HepG2 (cell line): ENCODE measurements at regions not wholly inside any gene's neighbourhood (a gene's known extent, or its start where the extent isn't known, plus 50 kb on each side); places are given as distances from the start of the nearest gene placed in this dataset.

Source experiments
- CEBPZ ChIP-seq: IDR thresholded peaks from 2 replicates; pipeline ENCODE4 v1.6.1; 2012; ENCODE audit warnings: low read length, improper control_type of control experiment
- CREB1 ChIP-seq, 2 experiments: fragments of 450-650 bp in 1 of 2; IDR thresholded peaks; 2 replicates each; pipeline ENCODE4 v1.6.1; 2016 to 2017; ENCODE audit warnings: control low read depth in 1 of 2, mild to moderate bottlenecking in 1 of 2, missing compliant biosample characterization in 1 of 2, missing genetic modification characterization in 1 of 2
- CTCF ChIP-seq: sonication (generic); formaldehyde crosslinking; IDR thresholded peaks from 2 replicates; pipeline ENCODE4 v1.5.0; 2020; ENCODE audit warnings: mild to moderate bottlenecking, missing genetic modification reagents, moderate library complexity
- HMGA1 ChIP-seq: sonication (generic); formaldehyde crosslinking; conservative IDR thresholded peaks from 2 replicates; pipeline ENCODE4 v1.4.0; 2020; ENCODE audit warnings: missing genetic modification reagents
- KDM5B ChIP-seq: sonication (generic); formaldehyde crosslinking; IDR thresholded peaks from 2 replicates; pipeline ENCODE4 v1.4.0; 2020; ENCODE audit warnings: missing genetic modification reagents, mild to moderate bottlenecking, borderline replicate concordance
- MBNL3 ChIP-seq: fragments of 250-450 bp; sonication (Bioruptor Pico); conservative IDR thresholded peaks from 2 replicates; pipeline ENCODE4 v1.8.0; 2022; ENCODE audit warnings: mild to moderate bottlenecking, inconsistent platforms
- NFIC ChIP-seq: IDR thresholded peaks from 2 replicates; pipeline ENCODE4 v1.6.1; 2012; ENCODE audit warnings: mild to moderate bottlenecking, low read length, inconsistent platforms
- REST ChIP-seq, 2 experiments: IDR thresholded peaks; 2 replicates each; pipeline ENCODE4 v1.6.1; 2011 to 2012; ENCODE audit warnings: low read length in 2 of 2, borderline replicate concordance in 1 of 2, low read depth in 1 of 2, mild to moderate bottlenecking in 1 of 2, moderate library complexity in 1 of 2
- SMAD9 ChIP-seq: sonication (generic); formaldehyde crosslinking; IDR thresholded peaks from 2 replicates; pipeline ENCODE4 v1.5.1; 2020; ENCODE audit warnings: mild to moderate bottlenecking, missing genetic modification reagents
- SMC3 ChIP-seq: IDR thresholded peaks from 2 replicates; pipeline ENCODE4 v1.6.1; 2011; ENCODE audit warnings: low read length, improper control_type of control experiment
- SP1 ChIP-seq, 2 experiments: fragments of 450-650 bp in 1 of 2; sonication (generic) in 1 of 2; formaldehyde crosslinking in 1 of 2; IDR thresholded peaks; 2 replicates each; pipeline versions ENCODE4 v1.4.0 to v1.6.1; 2016 to 2020; ENCODE audit warnings: missing genetic modification reagents in 1 of 2
- TAF15 ChIP-seq: fragments of 200-400 bp; formaldehyde crosslinking; IDR thresholded peaks from one replicate; pipeline ENCODE4 v1.6.1; 2018; ENCODE audit warnings: mild to moderate bottlenecking, low read depth, low read length; ENCODE audit not compliant: poor library complexity, severe bottlenecking

GRCh38 chr1:193581341-193581740 lies 394.9 kb upstream of the B3GALT2 start:
- TF ChIP-seq SMC3: no peak
- TF ChIP-seq CEBPZ: no peak
- no peak for TF ChIP-seq TAF15
- TF ChIP-seq HMGA1: no peak
- TF ChIP-seq SMAD9: no peak
- no peak for TF ChIP-seq CTCF (CRISPR knock-in tag)
- TF ChIP-seq SP1 (IDR thresholded peaks at IDR 0.05): no peak
- no peak for TF ChIP-seq SP1 (CRISPR knock-in tag; IDR thresholded peaks at IDR 0.05)
- no peak for TF ChIP-seq MBNL3 (CRISPR knock-in tag)
- no peak for TF ChIP-seq NFIC
- no peak for TF ChIP-seq KDM5B
- no peak for TF ChIP-seq REST (IDR thresholded peaks at IDR 0.05; ENCODE audit: borderline replicate concordance in 1 of 2, low read depth in 1 of 2, low read length in 2 of 2)
- no peak for TF ChIP-seq CREB1 (IDR thresholded peaks at IDR 0.05)
- no peak for TF ChIP-seq CREB1 (CRISPR knock-in tag; IDR thresholded peaks at IDR 0.05)
